HG03378 (cell line): ENCODE measurements at regions not wholly inside any gene's neighbourhood (a gene's known extent, or its start where the extent isn't known, plus 50 kb on each side); places are given as distances from the start of the nearest gene placed in this dataset.

Experiments used
- ATAC-seq: cut with Tn5 transposase; IDR thresholded peaks from one replicate; pipeline ENCODE4 v1.9.1; 2021; ENCODE audit warnings: mild to moderate bottlenecking, moderate library complexity; ENCODE audit not compliant: unreplicated experiment

DNA sequence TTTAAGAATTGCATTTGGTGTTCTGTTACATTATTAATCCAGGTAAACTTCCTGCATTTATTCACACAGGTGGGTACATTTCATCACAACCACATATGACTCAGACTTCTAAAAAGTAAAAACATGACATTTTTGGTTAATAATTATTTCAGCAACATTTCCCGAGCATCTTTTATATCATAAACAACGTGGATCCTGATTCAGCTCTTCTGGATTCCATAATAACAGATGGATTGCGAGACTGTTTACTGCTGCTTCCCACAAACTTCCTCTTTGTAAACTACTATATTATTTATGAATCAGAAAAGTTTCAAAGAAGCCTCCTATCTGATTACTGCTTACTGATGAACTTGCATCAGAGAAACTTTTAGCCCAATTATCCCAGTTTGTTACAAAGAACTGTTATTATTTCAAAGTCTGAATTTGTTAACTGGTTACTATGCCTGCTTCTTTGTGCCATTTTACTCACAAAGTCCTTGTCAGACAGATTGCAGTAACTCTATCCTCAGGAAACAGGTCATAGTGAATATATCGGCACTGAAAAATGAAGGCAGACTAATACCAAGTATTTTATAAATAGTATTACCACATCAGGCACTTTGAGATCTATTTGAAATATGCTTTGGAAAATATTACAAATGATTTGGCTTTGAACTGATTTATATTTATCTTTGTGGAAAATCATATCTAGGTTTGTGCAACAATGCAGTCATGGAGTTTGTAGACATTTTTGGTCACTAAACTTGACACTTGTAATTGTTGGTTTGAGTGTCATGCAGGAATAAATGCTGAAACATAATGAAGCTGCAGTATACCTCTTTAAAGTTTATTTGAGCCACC is 511.6 kb downstream of the PLCL1 start:
- no peak for ATAC-seq

DNA sequence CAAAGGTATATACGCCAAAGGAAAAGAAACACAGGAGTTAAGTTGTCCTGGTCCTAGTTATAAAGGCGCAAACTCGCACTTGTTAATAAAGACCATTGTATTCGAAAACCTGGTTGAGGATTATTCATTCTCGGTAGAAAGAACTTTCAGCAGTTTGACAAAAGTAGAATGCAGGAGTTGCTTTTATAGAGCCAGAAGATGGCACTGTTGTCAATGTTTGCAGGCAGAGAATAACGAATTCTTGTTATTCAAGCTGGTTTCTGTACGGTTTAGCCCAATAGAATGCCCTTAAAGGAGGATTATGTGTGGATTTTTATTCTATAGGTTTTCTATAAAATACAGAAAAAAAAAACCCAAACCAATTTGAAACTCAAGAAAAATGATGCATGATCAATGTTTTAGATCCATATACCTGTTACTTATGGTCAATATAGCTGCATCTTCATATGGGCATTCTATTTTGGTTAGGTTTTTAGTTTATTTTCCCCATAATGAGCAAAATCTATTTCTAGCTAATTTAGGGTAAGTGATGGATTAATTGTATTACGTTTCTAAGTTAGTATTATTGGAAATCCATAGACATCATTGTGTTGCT is 510.3 kb downstream of the PLCL1 start:
- ATAC-seq, result no peak

DNA sequence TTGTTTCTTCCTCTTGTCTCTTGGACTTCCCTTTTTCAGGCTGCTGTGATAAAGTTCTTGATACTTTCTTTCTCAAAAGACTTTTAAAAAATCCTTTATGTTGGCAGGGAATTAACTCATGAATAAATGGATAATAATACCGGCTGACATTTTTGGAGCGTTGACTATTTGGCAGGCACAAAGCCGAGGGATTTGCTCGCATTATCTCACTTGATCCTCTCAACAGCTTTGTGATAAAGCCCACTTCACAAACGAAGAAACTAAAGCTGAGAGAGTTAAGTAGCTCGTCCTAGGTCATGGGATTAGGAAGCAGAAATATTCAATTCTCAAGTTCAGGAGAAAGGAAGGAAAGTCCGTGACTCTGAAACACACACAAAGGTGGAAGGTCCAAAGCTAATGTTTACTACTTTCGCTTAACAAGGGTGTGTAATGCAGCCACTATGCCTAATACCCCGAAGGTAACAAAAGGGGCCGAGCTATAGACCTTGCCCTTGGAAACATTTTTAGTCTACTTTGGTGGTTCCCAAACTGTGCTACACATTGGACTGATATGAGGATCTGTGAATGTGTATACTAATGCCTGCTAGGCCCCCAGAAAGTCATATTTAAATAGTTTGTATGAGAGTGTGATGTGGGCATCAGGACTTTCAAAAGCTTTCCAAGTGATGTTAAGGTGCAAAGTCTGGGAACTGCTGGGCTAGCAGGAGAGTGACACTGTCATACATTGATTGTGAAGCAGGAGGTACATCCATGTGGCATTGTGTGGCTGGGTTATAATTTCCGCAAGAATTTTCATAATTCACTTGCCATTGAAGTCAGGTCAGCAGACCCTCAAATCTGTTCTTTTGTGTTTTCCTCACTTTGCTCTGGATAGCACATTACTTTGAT is 508.4 kb downstream of the PLCL1 start:
- ATAC-seq, result no peak

DNA sequence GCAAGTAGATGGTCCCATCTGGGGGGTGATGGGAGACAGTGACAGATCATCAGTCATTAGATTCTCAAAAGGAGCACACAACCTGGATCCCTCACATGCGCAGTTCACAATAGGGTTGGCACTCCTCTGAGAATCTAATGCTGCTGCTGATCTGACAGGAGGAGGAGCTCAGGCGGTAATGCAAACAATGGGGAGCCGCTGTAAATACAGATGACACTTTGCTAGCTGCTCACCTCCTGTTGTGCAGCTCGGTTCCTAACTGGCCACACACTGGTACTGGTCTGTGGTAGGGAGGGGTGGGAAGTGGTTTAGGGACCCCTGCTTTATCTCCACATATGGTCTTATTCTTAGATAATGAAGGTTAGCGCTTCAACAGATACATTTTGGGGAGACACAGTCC is 506.6 kb downstream of the PLCL1 start:
- no peak for ATAC-seq

DNA sequence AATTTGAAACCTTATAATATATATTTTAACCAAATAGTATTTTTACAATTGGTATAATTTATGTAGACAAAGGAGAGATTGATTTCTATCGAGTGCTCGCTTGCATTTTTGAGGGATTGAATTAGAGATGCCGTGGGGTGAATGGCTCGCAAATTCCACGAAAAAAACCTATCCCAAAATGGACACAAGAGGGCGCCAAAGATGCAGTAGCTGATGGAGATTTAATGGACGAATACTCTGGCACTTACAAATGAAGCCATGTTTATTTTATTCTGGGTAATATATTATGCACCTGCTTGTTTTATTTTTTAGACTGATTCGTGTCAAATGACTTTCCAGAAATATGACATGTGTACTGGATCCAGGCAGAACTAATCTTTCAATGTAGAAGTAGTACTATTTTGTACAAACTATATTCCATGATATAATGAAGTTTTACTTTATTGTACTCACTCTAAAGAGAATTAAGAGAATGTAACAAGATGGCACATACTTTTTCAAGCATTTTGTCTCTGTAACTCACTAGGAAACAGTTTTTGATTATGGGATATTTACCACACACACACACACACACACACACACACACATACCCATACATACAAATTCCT is 505.4 kb downstream of the PLCL1 start:
- ATAC-seq, result no peak

DNA sequence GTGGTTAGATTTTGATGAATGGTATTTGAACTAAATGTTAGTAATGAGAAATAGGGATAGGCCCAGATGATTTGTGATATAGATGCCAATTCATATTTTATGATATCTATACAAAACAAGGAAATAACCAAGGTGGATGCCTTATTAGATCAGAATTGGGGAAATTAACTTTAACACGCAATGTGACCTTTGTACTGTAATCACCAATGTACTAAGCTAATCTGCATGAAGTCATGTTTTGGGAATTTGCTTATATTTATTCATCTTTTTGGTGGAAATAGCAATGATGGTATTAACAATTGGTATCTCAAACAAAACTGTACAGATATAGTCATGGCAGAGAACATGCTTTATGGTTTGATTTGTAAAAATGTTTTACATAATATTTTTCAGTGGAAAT is 504.7 kb downstream of the PLCL1 start:
- no peak for ATAC-seq

DNA sequence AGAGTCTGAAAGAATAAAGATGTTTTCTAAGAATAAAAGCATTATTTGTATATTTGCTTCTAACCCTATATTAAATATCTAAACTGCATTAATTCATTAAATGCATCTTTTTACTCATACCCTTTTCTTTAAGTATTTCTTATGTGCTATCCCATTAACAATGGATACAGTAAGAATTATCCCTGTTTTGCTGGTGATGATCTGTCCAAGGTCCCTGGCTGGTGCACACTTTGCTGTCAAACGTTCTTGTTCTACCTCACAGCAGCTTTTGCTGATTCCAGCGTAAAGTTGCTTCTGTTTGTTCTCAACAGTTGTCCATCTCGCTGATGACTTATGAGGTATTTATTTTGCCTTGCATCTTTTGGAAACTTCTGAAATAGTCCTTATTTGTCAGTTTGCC is 504.0 kb downstream of the PLCL1 start:
- ATAC-seq, result no peak

DNA sequence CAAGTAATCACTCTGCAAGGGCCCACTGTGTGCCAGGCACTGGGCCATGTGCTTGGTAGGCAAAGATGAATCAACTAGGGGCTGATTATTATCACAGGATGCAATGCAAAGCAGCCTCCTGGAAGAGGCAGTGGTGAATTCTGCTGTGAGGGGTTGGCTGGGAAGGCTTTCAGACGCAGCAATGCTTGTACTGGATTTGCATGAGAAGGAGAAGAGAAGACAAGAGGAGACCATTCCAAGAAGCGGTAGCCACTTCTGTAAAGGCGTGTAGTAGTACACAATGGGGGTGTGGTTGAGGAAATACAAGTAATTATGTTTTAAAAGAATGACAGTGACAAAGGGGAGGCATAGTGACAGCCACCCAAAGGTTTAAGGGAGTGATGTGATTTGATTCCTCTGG is 502.7 kb downstream of the PLCL1 start:
- no peak for ATAC-seq

DNA sequence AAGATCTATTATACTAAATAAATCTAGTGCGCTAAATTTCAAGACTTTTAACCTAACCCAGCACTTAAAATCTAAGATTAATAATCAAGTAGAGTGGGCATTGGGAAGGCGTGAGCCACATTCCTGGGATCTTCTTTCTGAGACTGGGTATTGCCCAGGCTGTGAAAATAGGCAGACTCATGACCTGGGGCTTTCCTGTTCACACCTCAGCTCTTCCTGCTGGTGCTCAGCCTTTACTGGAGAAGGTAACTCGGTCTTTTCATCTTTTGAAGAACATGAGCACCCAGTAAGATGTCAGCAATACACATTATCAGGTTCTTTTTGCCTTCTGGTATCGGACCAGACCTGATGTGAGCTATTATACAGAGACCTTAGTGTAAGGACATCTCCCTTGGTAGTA is 500.5 kb downstream of the PLCL1 start:
- no peak for ATAC-seq

DNA sequence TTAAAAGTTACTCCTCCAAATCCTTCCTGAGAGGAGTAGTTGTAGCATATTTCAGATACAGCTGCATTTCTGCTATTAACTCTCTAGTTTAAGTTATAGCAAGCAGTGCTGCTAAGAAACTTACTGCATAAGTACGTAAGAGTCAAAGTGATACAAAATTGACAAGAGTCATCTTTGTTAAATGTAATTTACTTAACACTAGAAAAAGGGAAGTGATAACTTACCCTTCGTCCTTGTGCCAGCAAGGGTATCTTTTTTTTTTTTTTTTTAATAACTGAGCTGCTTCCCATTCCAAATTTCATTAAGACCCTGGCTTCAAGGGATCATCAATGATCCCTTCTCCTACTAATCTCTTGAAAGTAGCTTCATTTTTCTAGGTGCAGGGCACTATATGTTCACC is 493.0 kb downstream of the PLCL1 start:
- ATAC-seq, result no peak

DNA sequence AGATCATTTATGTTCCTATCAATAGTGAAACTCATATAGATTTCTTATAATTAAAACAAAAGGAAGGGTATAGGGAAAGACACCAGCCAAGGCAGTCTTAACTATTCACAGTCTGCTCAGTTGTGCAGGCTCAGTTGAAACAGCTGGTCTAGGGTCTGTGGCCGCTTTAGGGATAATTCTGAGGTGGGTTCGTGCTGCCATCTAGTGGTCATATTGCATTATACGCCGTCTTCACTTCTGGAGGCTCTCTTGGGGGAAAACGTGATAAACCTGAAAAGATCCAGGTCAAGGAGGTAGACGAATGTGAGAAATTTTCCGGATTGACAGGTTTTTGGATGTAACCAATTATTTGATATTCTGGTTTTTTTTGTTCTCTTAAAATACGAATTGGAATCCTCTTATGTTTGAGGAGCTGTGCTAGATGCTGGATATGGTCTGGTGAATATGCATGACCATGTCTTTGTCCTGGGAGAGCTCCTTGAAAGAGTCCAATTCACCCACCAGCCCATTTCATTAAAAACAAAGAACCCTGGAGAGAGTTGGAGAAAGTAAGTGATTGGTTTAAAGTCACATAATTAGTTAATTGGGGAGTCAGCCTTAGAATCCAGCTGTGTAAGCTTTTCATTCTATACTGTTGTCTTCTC is 492.4 kb downstream of the PLCL1 start:
- ATAC-seq, result peak; percentile 80

DNA sequence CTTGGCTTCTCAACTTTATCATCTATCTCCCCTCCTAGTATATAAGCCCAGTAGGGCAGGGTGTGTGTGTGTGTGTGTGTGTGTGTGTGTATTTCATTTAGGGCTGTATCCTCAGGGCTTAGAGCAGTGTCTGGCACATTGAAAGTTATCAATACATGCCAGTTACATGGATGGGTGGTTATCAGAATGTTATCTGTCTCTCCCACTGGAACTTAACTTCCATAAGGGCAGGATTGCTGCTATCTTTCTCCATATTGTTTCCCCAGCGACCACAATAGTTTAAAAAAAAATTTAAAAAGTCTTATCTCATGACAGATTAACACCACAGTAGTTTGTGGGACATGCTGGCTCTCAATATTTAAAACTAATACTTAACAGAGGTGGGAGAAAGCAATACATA is 488.9 kb downstream of the PLCL1 start:
- ATAC-seq, result no peak

DNA sequence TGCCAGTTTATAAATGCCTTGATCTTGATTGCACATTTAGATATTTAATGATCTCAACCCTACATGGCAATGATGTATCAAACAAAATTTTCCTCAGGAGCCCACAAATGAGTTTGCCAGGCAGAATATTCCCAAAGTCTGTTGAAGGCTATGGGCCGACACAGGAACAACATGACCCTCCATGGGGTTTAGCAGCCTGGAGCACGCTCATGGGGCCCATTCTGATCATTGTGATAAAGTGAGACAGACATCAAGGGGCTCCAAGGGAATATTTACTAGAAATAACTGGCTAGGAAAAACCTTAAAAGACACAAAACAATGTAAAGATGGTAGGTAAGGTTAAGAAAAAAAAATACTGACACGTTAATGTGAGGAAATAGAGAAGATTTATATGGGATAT is 485.4 kb downstream of the PLCL1 start:
- ATAC-seq, result no peak

DNA sequence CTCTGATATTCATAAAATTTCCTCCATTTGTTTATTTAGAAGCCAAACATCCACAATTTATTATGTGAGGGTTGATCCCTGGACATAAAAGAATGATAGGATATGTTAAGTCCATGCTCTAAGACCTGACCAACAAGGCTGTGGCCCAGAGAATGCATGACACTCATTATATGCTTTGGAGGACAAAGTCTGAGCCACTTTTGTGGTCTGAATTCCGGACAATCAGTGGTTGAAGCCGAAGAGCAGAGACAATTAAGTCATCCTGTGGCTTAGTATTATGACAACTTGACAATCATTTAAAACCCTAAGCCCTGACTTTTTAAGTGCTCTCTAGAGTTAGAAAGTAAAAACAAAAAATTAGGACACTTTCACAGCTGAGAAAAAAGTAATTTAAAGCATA is 483.3 kb downstream of the PLCL1 start:
- no peak for ATAC-seq

DNA sequence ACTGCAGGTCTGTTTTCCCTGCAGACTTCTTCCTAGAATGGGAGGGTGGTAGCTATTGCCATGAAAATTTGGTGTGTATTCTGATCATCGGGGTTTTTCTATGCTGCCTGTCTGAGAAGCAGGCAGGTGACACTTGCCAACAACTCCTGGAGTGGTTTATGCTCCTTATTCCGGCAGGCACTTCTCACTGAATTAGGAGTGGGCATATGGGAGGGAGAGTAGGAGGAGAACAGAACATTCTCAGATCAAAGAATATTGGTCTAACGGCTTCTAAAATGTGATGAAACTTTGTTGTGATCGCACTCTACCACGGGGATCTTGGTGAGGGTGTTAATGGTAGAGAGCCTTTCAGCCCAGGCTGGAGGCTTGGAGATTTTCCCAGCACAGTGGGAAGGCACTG is 480.8 kb downstream of the PLCL1 start:
- ATAC-seq, result no peak

DNA sequence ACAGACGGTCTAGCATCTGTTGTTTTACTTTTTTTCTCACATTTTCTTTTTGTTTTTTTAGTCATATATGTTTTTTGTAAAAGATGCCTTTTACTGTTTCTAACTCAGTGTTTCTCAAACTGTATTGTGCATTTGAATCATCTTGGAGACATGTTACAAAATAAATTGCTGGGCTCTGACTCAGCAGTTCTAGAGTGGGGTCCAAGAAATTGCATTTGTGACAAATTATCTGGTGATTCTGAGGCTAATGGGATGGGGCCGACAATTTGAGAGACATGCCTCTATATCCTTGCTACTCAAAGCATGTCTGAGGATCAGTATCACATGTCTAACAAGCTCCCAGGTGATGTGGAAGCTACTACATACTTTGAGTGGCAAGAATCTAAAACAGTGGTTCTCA is 478.8 kb downstream of the PLCL1 start:
- ATAC-seq, result no peak

DNA sequence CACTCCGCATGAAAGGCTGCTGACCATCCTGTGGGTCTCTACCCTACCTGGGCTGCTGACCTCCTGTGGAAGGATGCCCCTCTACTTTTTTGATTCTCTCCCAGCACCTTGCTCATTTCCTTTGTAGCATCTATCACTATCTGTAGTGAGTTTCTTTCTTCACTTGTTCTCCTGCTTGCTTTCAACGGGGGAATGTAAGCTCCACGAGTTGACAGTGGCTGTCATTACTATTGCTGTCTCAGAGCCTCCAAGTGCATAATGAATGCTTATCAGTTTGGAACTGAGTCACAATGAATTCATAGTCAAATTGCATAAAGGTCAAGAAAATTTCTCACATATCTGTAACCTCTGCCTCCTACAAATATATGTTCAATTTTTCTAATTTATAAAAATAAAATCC is 477.7 kb downstream of the PLCL1 start:
- no peak for ATAC-seq

DNA sequence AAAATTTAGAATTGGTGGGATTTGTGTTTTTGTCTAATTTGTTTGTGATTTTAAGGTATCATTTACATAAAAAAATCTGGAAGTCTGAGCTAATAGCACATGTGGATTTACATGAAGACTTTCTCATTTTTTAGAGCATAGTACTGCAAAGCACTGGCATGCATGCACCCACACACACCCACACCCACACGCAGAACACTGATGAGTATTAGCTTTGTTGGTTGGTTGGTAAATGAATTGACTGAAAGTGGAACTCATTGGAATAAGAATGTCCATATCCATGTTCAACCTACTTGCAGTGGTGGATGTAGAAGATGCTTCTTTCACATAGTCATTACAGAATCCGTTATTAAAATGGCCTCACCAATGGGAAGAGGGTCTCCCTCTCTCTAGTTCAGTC is 475.8 kb downstream of the PLCL1 start:
- no peak for ATAC-seq

DNA sequence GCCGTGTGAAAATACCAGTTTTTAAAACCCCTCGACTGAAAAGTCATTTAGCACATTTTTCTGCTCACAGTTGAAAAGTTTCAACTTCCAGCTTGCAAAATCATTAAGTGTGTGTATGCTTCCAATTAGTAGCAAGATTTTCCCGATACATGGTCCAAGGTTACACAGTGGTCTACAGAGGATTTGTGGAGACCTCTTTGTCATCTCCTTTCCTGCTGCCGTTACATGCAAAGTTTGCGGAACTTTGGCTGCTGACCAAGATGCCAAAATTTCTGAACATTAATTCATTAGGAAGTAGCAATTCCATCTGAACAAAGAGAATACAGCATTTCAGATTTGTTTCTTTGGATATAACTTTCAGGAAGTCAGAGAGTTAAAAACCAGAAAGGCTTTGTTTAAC is 474.6 kb downstream of the PLCL1 start:
- no peak for ATAC-seq

DNA sequence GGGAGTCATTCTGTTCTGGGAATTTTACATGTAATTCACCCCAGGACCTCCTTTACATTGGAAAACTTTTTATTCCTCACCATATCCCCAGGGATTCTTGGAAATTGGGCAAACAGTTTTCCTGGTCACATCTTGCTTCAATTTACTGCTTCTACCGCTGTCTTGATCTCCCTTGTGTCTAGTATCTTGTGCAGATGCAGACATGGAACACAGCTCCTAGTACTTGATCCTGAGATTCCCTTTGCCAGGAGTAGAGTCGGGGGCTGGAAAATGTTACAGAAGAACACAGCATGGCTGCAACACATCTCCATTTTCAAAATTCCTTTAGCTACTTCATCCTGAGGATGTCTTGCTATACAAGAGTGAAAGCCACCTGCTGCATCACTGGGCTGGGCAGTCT is 472.8 kb downstream of the PLCL1 start:
- no peak for ATAC-seq

DNA sequence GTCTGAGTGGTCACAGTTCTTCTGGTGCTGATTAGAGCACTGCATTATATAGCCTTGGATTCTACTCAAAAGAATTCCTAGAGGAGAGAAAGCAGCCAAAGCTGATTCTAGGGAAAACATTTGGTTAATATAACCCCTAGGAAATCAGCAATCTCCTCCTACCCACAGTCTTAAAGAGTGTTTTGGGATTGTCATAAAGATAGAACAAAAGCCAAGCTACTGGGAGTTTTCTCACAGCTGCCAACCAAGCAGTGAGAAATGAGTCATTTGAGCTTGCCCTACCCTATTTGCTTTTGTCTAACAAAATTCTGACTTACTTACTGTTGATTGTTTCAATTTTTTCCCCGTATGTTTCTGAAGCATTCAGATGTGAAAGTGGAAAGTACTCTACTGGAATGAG is 469.3 kb downstream of the PLCL1 start:
- no peak for ATAC-seq
